ENCODE measurements at regions not wholly inside any gene's neighbourhood (a gene's known extent, or its start where the extent isn't known, plus 50 kb on each side); places are given as distances from the start of the nearest gene placed in this dataset.

DNA sequence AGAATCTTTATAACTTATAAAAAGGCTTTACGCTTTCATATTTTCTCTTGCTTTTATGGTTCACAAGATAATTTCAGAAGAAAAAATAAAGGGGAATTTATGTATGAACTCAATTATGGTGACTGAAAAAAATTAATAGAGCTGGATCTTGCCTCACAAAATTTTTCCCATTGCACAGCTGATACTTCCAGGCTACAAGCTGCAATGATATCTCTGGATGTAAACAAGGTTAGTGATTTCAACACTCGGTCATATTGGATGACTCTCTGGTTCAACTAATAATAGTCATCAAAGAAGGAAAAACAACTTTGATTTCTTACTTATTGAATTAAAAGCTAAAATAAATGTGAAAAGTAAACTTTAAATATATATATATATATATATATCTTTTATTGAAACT, 868.0 kb downstream of the FAT4 start:
- TF ChIP-seq, protein P1, sequence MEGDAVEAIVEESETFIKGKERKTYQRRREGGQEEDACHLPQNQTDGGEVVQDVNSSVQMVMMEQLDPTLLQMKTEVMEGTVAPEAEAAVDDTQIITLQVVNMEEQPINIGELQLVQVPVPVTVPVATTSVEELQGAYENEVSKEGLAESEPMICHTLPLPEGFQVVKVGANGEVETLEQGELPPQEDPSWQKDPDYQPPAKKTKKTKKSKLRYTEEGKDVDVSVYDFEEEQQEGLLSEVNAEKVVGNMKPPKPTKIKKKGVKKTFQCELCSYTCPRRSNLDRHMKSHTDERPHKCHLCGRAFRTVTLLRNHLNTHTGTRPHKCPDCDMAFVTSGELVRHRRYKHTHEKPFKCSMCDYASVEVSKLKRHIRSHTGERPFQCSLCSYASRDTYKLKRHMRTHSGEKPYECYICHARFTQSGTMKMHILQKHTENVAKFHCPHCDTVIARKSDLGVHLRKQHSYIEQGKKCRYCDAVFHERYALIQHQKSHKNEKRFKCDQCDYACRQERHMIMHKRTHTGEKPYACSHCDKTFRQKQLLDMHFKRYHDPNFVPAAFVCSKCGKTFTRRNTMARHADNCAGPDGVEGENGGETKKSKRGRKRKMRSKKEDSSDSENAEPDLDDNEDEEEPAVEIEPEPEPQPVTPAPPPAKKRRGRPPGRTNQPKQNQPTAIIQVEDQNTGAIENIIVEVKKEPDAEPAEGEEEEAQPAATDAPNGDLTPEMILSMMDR (IDR thresholded peaks at IDR 0.05; ENCODE audit: low read depth, low read length, poor library complexity, severe bottlenecking) = no peak
- no peak for TF ChIP-seq EZH2phosphoT487 (IDR thresholded peaks at IDR 0.05; ENCODE audit: borderline replicate concordance, low read length)
